ENCODE measurements at regions not wholly inside any gene's neighbourhood (a gene's known extent, or its start where the extent isn't known, plus 50 kb on each side); places are given as distances from the start of the nearest gene placed in this dataset.

DNA sequence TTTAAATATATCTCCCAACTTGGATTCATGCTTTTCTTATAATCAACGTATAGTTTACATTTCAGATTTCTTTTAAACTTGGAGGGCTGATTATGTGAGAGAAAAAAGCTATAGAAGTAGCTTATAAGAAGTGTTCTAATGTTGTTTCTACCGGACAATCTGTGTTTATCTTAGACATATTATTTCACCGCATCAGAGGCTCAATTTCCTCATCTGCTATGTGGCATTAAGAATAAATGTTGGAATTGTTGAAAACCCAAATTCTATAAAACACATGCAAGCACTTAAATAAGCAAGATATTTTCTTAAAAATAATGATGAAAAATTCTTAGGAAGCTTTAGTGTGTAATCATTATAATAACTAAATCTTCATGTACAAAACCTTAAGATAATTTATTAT is 407.9 kb downstream of the HRH4 start:
- in situ Hi-C loops (cut with MboI; ENCODE audit: low pct_unique_long_range_greater_than_20kb, low sequenced_read_pairs, unreplicated experiment): no loop called here
- TF ChIP-seq, protein P1, sequence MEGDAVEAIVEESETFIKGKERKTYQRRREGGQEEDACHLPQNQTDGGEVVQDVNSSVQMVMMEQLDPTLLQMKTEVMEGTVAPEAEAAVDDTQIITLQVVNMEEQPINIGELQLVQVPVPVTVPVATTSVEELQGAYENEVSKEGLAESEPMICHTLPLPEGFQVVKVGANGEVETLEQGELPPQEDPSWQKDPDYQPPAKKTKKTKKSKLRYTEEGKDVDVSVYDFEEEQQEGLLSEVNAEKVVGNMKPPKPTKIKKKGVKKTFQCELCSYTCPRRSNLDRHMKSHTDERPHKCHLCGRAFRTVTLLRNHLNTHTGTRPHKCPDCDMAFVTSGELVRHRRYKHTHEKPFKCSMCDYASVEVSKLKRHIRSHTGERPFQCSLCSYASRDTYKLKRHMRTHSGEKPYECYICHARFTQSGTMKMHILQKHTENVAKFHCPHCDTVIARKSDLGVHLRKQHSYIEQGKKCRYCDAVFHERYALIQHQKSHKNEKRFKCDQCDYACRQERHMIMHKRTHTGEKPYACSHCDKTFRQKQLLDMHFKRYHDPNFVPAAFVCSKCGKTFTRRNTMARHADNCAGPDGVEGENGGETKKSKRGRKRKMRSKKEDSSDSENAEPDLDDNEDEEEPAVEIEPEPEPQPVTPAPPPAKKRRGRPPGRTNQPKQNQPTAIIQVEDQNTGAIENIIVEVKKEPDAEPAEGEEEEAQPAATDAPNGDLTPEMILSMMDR (IDR thresholded peaks at IDR 0.05; ENCODE audit: extremely low read depth, insufficient read depth, missing control alignments): no peak
- DNase-seq (ENCODE audit: low spot score): no peak

DNA sequence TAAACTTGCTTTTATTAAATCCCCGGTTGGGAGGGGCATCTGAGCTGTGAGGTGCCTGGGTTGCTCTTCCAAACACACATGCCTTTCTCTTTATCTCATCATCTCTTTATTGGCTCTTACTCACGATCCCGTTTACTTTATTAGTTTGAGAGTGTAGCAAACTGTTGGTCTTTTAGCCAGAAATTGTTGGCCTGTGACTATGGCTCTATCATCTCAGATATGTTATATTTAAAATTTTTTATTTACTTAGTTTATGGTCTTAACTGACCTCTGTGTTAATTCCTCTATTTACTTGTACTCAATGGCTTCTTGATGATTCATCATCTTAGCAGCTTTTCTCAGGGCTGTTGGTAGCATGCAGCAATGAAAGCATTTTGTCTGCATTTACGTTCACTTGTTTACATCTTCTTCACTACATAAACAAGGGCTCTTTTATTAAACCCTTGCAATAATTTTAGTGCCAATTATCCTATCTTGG is 408.4 kb downstream of the HRH4 start:
- no peak for DNase-seq (ENCODE audit: low spot score)
- in situ Hi-C loops (cut with MboI; ENCODE audit: low pct_unique_long_range_greater_than_20kb, low sequenced_read_pairs, unreplicated experiment): no loop called here

DNA sequence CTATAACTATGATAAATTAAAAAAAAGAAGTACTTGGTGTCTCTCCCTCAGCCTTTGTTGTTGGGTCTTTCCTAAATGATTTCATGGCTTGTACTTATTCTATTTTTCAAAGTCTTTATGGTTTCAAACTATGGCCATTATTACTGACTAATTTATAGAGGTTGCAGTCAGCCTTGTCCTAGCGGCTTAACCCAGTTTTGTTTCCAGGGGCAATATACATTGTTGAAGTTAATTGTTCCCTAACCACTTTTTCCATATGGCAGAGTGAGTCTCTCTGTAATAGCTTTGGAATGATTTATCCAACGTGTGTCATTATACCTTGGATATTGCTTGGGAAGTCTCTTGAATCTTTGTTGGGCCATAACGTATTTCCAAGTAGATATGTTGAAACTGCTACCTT is 408.8 kb downstream of the HRH4 start:
- TF ChIP-seq, protein P1 (IDR thresholded peaks at IDR 0.05; ENCODE audit: extremely low read depth, insufficient read depth, missing control alignments): no peak
- DNase-seq (ENCODE audit: low spot score): no peak
- in situ Hi-C loops (cut with MboI; ENCODE audit: low pct_unique_long_range_greater_than_20kb, low sequenced_read_pairs, unreplicated experiment): no loop called here

More for the DNA sequence above, 408.4 kb downstream of the HRH4 start:
- TF ChIP-seq, protein P1 (IDR thresholded peaks at IDR 0.05; ENCODE audit: extremely low read depth, insufficient read depth, missing control alignments): no peak

DNA sequence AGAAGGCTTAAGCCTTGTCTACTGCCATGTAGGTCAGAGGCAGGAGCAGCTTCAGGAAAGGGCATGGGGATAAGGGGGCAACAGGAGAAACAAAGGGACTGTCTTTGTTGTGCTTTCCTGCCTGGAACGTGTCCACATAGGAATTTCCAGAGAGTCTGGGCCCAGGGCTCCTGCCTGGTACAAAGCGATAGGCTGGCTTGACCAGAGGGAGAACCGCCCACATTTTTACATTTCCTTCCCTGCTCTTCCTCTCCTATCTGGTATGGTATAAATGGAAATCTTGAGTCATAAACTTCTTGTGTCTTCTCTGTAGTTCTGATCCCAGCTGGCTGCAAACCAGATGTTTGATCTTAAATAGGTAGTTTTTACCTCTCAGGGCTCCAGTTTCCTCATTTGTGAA is 414.8 kb downstream of the HRH4 start:
- in situ Hi-C loops (cut with MboI; ENCODE audit: low pct_unique_long_range_greater_than_20kb, low sequenced_read_pairs, unreplicated experiment): no loop called here
- DNase-seq (ENCODE audit: low spot score): no peak
- TF ChIP-seq, protein P1 (IDR thresholded peaks at IDR 0.05; ENCODE audit: extremely low read depth, insufficient read depth, missing control alignments): no peak

DNA sequence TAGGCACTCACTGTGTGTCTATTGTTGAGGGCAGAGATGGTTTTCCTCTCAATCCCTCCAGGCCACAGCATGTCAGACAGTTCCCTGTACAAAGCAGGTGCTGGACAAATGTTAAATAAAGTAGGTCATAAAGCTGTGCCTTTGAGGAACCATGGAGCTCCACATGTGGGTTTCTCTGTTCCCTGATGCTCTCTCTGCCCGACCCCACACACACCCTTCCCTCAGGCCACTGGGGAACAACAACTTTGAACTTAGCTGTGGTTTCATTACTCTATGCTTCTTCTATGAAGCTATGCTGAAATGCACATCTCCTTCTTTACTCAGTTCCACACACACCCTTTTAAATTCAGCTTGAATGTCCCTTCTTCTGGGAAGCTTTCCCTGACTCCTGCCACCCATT is 415.3 kb downstream of the HRH4 start:
- TF ChIP-seq, protein P1 (IDR thresholded peaks at IDR 0.05; ENCODE audit: extremely low read depth, insufficient read depth, missing control alignments): no peak
- in situ Hi-C loops (cut with MboI; ENCODE audit: low pct_unique_long_range_greater_than_20kb, low sequenced_read_pairs, unreplicated experiment): no loop called here
- no peak for DNase-seq (ENCODE audit: low spot score)

DNA sequence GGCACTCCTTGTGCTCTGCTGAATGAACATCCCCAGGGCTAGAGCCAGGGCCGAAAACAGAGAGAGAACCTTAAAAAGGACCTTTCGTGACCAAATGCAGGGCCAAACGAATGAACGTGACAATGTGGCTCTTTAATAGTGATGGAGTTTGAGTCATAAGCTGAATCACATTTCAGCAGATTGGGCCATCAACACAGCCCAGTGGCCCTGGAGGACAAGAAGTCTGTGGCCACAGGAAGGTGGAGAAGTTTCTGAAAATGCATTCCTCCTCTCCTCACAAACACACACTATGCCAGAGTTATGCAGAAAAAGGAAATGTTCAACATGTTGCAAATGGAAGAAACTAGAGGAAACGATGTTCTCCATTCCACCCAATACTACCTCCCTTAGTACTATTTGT is 415.8 kb downstream of the HRH4 start:
- no peak for DNase-seq (ENCODE audit: low spot score)
- TF ChIP-seq, protein P1 (IDR thresholded peaks at IDR 0.05; ENCODE audit: extremely low read depth, insufficient read depth, missing control alignments): no peak
- in situ Hi-C loops (cut with MboI; ENCODE audit: low pct_unique_long_range_greater_than_20kb, low sequenced_read_pairs, unreplicated experiment): no loop called here

DNA sequence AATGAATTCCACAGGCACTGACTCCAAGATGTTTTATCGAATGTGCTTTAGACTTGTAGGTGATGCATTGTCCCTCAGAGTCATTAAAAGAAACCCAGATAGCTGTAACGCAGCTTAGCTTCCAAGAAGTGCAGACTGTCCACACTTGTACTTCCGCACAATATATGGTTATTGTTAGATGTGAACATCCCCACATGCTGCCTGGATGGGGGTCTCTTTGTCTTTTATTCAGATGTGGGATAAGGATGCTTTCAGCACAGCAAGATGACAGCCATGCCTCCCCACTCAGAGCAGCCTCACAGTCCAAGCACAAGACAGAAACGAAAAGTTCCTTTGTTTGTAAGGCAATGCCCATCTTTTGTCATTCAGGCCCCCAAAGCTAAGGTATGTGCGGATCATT is 416.6 kb downstream of the HRH4 start:
- TF ChIP-seq, protein P1 (IDR thresholded peaks at IDR 0.05; ENCODE audit: extremely low read depth, insufficient read depth, missing control alignments): no peak
- in situ Hi-C loops (cut with MboI; ENCODE audit: low pct_unique_long_range_greater_than_20kb, low sequenced_read_pairs, unreplicated experiment): no loop called here
- DNase-seq (ENCODE audit: low spot score): no peak
